Common myeloid progenitor, CD34-positive (primary cell): ENCODE measurements at regions not wholly inside any gene's neighbourhood (a gene's known extent, or its start where the extent isn't known, plus 50 kb on each side); places are given as distances from the start of the nearest gene placed in this dataset.

Experiments used
- CTCF ChIA-PET: fragments of 350-600 bp; sonication (Branson Sonifier 250); formaldehyde crosslinking; loops from one replicate; lab custom pipeline; 2021; ENCODE audit warnings: antibody characterized with exemption; lab: Charles Lee
- POLR2A ChIA-PET: fragments of 350-600 bp; sonication (Branson Sonifier 250); formaldehyde crosslinking; loops from one replicate; lab custom pipeline; 2021; ENCODE audit warnings: antibody characterized with exemption; lab: Charles Lee
- DNase-seq, 3 donors: peaks; one replicate each; pipeline versions ENCODE4 v3.0.0 to v3.0.0-alpha.2; 2013
- H3K27ac ChIP-seq, 2 experiments: 1 replicate in 1 of 2; 2 replicates in 1 of 2; pipeline ENCODE4 v1.7.0; 2013; ENCODE audit warnings: inconsistent platforms in 2 of 2, low read length in 2 of 2, mild to moderate bottlenecking in 2 of 2, low read depth in 1 of 2, moderate library complexity in 1 of 2; ENCODE audit not compliant: severe bottlenecking in 2 of 2, insufficient read depth in 1 of 2, poor library complexity in 1 of 2
- H3K27me3 ChIP-seq, 5 experiments: replicated peaks in 2 of 5; 1 replicate in 3 of 5; 2 replicates in 2 of 5; pipeline versions ENCODE4 v1.6.1 to v1.7.0; 2013; ENCODE audit warnings: low read length in 4 of 5, mild to moderate bottlenecking in 2 of 5, moderate library complexity in 2 of 5, inconsistent platforms in 1 of 5; ENCODE audit not compliant: insufficient read depth in 5 of 5, control insufficient read depth in 4 of 5
- H3K36me3 ChIP-seq, 4 experiments: 1 replicate in 2 of 4; 2 replicates in 2 of 4; pipeline versions ENCODE4 v1.6.1 to v1.7.0; 2013; ENCODE audit warnings: low read length in 3 of 4, control low read depth in 1 of 4, mild to moderate bottlenecking in 1 of 4; ENCODE audit not compliant: control insufficient read depth in 4 of 4, insufficient read depth in 4 of 4
- H3K4me1 ChIP-seq, 4 experiments: 1 replicate in 3 of 4; 2 replicates in 1 of 4; pipeline versions ENCODE4 v1.6.1 to v1.7.1; 2013; ENCODE audit warnings: low read length in 3 of 4, mild to moderate bottlenecking in 3 of 4, control low read depth in 1 of 4, inconsistent platforms in 1 of 4, moderate library complexity in 1 of 4; ENCODE audit not compliant: control insufficient read depth in 4 of 4, insufficient read depth in 4 of 4; ENCODE audit errors: control extremely low read depth in 1 of 4
- H3K4me3 ChIP-seq, 7 experiments: 1 replicate in 4 of 7; 2 replicates in 3 of 7; pipeline versions ENCODE4 v1.5.1 to v1.7.0; 2013; ENCODE audit warnings: mild to moderate bottlenecking in 7 of 7, low read length in 6 of 7, moderate library complexity in 6 of 7, inconsistent platforms in 2 of 7, low read depth in 2 of 7, control low read depth in 1 of 7; ENCODE audit not compliant: insufficient read depth in 4 of 7, control insufficient read depth in 1 of 7; ENCODE audit errors: extremely low read depth in 1 of 7
- H3K9me3 ChIP-seq, 5 experiments: 1 replicate in 4 of 5; 2 replicates in 1 of 5; pipeline versions ENCODE4 v1.6.1 to v1.7.1; 2013; ENCODE audit warnings: low read length in 4 of 5, mild to moderate bottlenecking in 2 of 5, inconsistent platforms in 1 of 5, low read depth in 1 of 5, moderate library complexity in 1 of 5; ENCODE audit not compliant: control insufficient read depth in 4 of 5, insufficient read depth in 2 of 5; ENCODE audit errors: control extremely low read depth in 1 of 5
- WGBS: methylation state at CpG from one replicate; pipeline ENCODE4 v1.1.5; 2013; ENCODE audit not compliant: insufficient coverage; 5-methylcytosine and 5-hydroxymethylcytosine counted together

GRCh38 chrX:124726292-124726691 is 379.9 kb downstream of the SH2D1A start:
- no peaks in the 10 kb centered on the region for H3K9me3 ChIP-seq
- H3K4me1 ChIP-seq, result no peaks in the 10 kb centered on the region
- no peak overlapping the region for H3K27ac ChIP-seq
- no peak overlapping the region for H3K4me3 ChIP-seq
- WGBS, result 75% methylated on average over 1 of the region's 2 CpGs
- H3K27me3 ChIP-seq, result no peaks in the 10 kb centered on the region
- ChIA-PET POLR2A (no interaction called here), CTCF (no interaction called here)
- no peaks in the 10 kb centered on the region for H3K36me3 ChIP-seq
- no peak for DNase-seq

- Histone ChIP-seq H3K9me3 (no peaks in the 10 kb centered on the region), H3K27ac (no peak overlapping the region), H3K27me3 (no peaks in the 10 kb centered on the region), H3K36me3 (no peaks in the 10 kb centered on the region), H3K4me3 (no peak overlapping the region), H3K4me1 (no peaks in the 10 kb centered on the region)
- 20% methylated on average over 1 of the region's 1 CpG for WGBS
- ChIA-PET POLR2A (no interaction called here), CTCF (no interaction called here)
- DNase-seq, result no peak
Measured at GRCh38 chrX:124726881-124727280, 380.5 kb downstream of the SH2D1A start.

GRCh38 chrX:124736553-124737270 is 390.3 kb downstream of the SH2D1A start:
- no peaks in the 10 kb centered on the region for H3K27me3 ChIP-seq
- no peak for DNase-seq
- peaks cover 0 to 3% (median 0%) of the 10 kb centered on the region in 5 experiments for H3K9me3 ChIP-seq
- H3K36me3 ChIP-seq, result no peaks in the 10 kb centered on the region
- ChIA-PET POLR2A (interaction anchor here (0.6 kb wide), 1 partner anchor 158 kb away, joined by 4 read pairs; no protein-coding TSS in a partner anchor), CTCF (interaction anchor here (0.6 kb wide), 1 partner anchor 32 kb away, joined by 5 read pairs; no protein-coding TSS in a partner anchor)
- 69% methylated on average over 3 of the region's 9 CpGs for WGBS
- H3K4me1 ChIP-seq, result no peaks in the 10 kb centered on the region
- no peak overlapping the region for H3K27ac ChIP-seq
- H3K4me3 ChIP-seq, result no peak overlapping the region

- Histone ChIP-seq H3K9me3 (peaks cover 0 to 3% (median 0%) of the 10 kb centered on the region in 5 experiments), H3K36me3 (no peaks in the 10 kb centered on the region), H3K4me1 (no peaks in the 10 kb centered on the region), H3K27me3 (no peaks in the 10 kb centered on the region), H3K4me3 (no peak overlapping the region), H3K27ac (no peak overlapping the region)
- POLR2A ChIA-PET, result no interaction called here
- CTCF ChIA-PET, result no interaction called here
- WGBS, result 92% methylated on average over 4 of the region's 4 CpGs
- DNase-seq, result no peak
Measured at GRCh38 chrX:124737771-124738170, 391.4 kb downstream of the SH2D1A start.

GRCh38 chrX:124747295-124747694 is 400.9 kb downstream of the SH2D1A start:
- Histone ChIP-seq H3K27me3 (no peaks in the 10 kb centered on the region), H3K4me3 (no peak overlapping the region), H3K9me3 (no peaks in the 10 kb centered on the region), H3K27ac (no peak overlapping the region), H3K4me1 (no peaks in the 10 kb centered on the region), H3K36me3 (no peaks in the 10 kb centered on the region)
- CTCF ChIA-PET, result interaction anchor here (1.0 kb wide), 1 partner anchor 16 kb away, joined by 3 read pairs; no protein-coding TSS in a partner anchor
- DNase-seq, result no peak
- no CpG with 5 or more reads among the region's 2 CpGs for WGBS
- POLR2A ChIA-PET, result no interaction called here

- Histone ChIP-seq H3K27ac (no peak overlapping the region), H3K4me1 (no peaks in the 10 kb centered on the region), H3K36me3 (no peaks in the 10 kb centered on the region), H3K4me3 (no peak overlapping the region), H3K27me3 (no peaks in the 10 kb centered on the region), H3K9me3 (no peaks in the 10 kb centered on the region)
- POLR2A ChIA-PET, result no interaction called here
- no peak for DNase-seq
- CTCF ChIA-PET, result no interaction called here
- no CpG with 5 or more reads among the region's 1 CpG for WGBS
Measured at GRCh38 chrX:124764354-124764753, 418.0 kb downstream of the SH2D1A start.

GRCh38 chrX:124769166-124769565 is 422.8 kb downstream of the SH2D1A start:
- ChIA-PET CTCF (no interaction called here), POLR2A (no interaction called here)
- H3K27ac ChIP-seq, result no peak overlapping the region
- no peak for DNase-seq
- no CpG with 5 or more reads among the region's 3 CpGs for WGBS
- no peaks in the 10 kb centered on the region for H3K9me3 ChIP-seq
- no peaks in the 10 kb centered on the region for H3K4me1 ChIP-seq
- no peak overlapping the region for H3K4me3 ChIP-seq
- H3K27me3 ChIP-seq, result no peaks in the 10 kb centered on the region
- H3K36me3 ChIP-seq, result no peaks in the 10 kb centered on the region
